Panc1 (cell line): ENCODE measurements at regions not wholly inside any gene's neighbourhood (a gene's known extent, or its start where the extent isn't known, plus 50 kb on each side); places are given as distances from the start of the nearest gene placed in this dataset.
A peak's percentile ranks its signal among the peaks of the same experiment; 100 is the strongest.

Source experiments
- ATAC-seq: fragments of 200-7000 bp; cut with Tn5 transposase; 2 replicates; pipeline ENCODE4 v1.9.1; 2020; ENCODE audit warnings: mild to moderate bottlenecking, moderate library complexity
- BruUV-seq: library from RNA; stranded (reverse); fragments of 400-500 nt; replicated peaks from 2 replicates; lab custom pipeline; 2021; lab: Mats Ljungman, UMichigan
- CTCF ChIA-PET: fragments of 300-600 bp; sonication (Branson Sonifier 250); formaldehyde crosslinking; loops from one replicate; lab custom pipeline; 2022; ENCODE audit warnings: antibody characterized with exemption; lab: Charles Lee
- POLR2A ChIA-PET: fragments of 300-600 bp; sonication (Branson Sonifier 250); formaldehyde crosslinking; loops from one replicate; lab custom pipeline; 2022; ENCODE audit warnings: antibody characterized with exemption; lab: Charles Lee
- DNase-seq: peaks from one replicate; pipeline ENCODE4 v3.0.0-alpha.2; 2010; ENCODE audit warnings: low read depth, low spot score
- H3K27ac ChIP-seq: 2 replicates; pipeline ENCODE4 v1.5.1; 2011; ENCODE audit warnings: mild to moderate bottlenecking, low read length, inconsistent platforms
- H3K27me3 ChIP-seq: fragments of 200-500 bp; sonication (Bioruptor generic); 2 replicates; pipeline ENCODE4 v1.6.0; 2014; ENCODE audit warnings: low read length, inconsistent platforms; ENCODE audit not compliant: control insufficient read depth, insufficient read depth
- H3K36me3 ChIP-seq: fragments of 200-500 bp; sonication (Bioruptor generic); 2 replicates; pipeline ENCODE4 v1.5.1; 2014; ENCODE audit warnings: inconsistent platforms, mild to moderate bottlenecking, low read length, moderate library complexity; ENCODE audit not compliant: control insufficient read depth, insufficient read depth
- H3K4me1 ChIP-seq: 2 replicates; pipeline ENCODE4 v1.5.1; 2011; ENCODE audit warnings: inconsistent platforms, mild to moderate bottlenecking, low read length, moderate library complexity; ENCODE audit not compliant: control insufficient read depth, insufficient read depth
- H3K4me3 ChIP-seq, 2 experiments: 2 replicates each; pipeline ENCODE4 v1.5.1; 2011 to 2012; ENCODE audit warnings: low read depth in 2 of 2, low read length in 2 of 2, mild to moderate bottlenecking in 2 of 2, inconsistent platforms in 1 of 2, moderate library complexity in 1 of 2
- H3K9me3 ChIP-seq: fragments of 200-500 bp; sonication (Bioruptor generic); 2 replicates; pipeline ENCODE4 v1.5.1; 2014; ENCODE audit warnings: low read depth, mild to moderate bottlenecking, inconsistent platforms, low read length, moderate library complexity; ENCODE audit not compliant: control insufficient read depth, insufficient read depth
- POLR2AphosphoS5 ChIP-seq: IDR thresholded peaks from 2 replicates; pipeline ENCODE4 v1.6.1; 2012; ENCODE audit warnings: mild to moderate bottlenecking, low read depth, low read length, moderate library complexity
- REST ChIP-seq, 2 experiments: IDR thresholded peaks; 2 replicates each; pipeline ENCODE4 v1.6.1; 2011 to 2012; ENCODE audit warnings: low read depth in 2 of 2, control low read depth in 1 of 2, low read length in 1 of 2, mild to moderate bottlenecking in 1 of 2, moderate library complexity in 1 of 2; ENCODE audit not compliant: insufficient read depth in 1 of 2
- SIN3A ChIP-seq: IDR thresholded peaks from 2 replicates; pipeline ENCODE4 v1.6.1; 2012; ENCODE audit warnings: low read depth, mild to moderate bottlenecking, low read length, moderate library complexity, borderline replicate concordance; ENCODE audit not compliant: insufficient read depth
- TCF7L2 ChIP-seq: IDR thresholded peaks from 2 replicates; pipeline ENCODE4 v1.6.1; 2011; ENCODE audit warnings: mild to moderate bottlenecking, low read depth, low read length, inconsistent platforms
- in situ Hi-C: cut with HindIII; loops from 2 replicates; pipeline ENCODE4 v1.10.0; 2016; ENCODE audit warnings: low sequenced_read_pairs, low pct_unique_long_range_greater_than_20kb
- intact Hi-C: fragments of 100-400 bp; cut with micrococcal nuclease; formaldehyde crosslinking; loops from one replicate; pipeline ENCODE4 v1.10.0; 2022; ENCODE audit not compliant: unreplicated experiment
- TF ChIP-seq, protein P1 (sequence below): fragments of 450-650 bp; IDR thresholded peaks from 2 replicates; pipeline ENCODE4 v1.5.1; 2017; ENCODE audit warnings: mild to moderate bottlenecking

GRCh38 chr1:112805155-112805853 lies 90.2 kb upstream of the PPM1J start:
- Histone ChIP-seq H3K36me3 (no peaks in the 10 kb centered on the region), H3K9me3 (no peaks in the 10 kb centered on the region), H3K27me3 (no peaks in the 10 kb centered on the region), H3K4me1 (no peaks in the 10 kb centered on the region), H3K4me3 (no peak overlapping the region), H3K27ac (no peak overlapping the region)
- BruUV-seq = no TSS peak
- TF ChIP-seq TCF7L2 (no peak), REST (IDR thresholded peaks at IDR 0.05; ENCODE audit: insufficient read depth in 1 of 2, low read depth in 2 of 2, low read length in 1 of 2) (no peak), SIN3A (no peak), POLR2AphosphoS5 (no peak)
- TF ChIP-seq, protein P1, sequence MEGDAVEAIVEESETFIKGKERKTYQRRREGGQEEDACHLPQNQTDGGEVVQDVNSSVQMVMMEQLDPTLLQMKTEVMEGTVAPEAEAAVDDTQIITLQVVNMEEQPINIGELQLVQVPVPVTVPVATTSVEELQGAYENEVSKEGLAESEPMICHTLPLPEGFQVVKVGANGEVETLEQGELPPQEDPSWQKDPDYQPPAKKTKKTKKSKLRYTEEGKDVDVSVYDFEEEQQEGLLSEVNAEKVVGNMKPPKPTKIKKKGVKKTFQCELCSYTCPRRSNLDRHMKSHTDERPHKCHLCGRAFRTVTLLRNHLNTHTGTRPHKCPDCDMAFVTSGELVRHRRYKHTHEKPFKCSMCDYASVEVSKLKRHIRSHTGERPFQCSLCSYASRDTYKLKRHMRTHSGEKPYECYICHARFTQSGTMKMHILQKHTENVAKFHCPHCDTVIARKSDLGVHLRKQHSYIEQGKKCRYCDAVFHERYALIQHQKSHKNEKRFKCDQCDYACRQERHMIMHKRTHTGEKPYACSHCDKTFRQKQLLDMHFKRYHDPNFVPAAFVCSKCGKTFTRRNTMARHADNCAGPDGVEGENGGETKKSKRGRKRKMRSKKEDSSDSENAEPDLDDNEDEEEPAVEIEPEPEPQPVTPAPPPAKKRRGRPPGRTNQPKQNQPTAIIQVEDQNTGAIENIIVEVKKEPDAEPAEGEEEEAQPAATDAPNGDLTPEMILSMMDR = no peak
- ATAC-seq (no peak), DNase-seq (no peak)
- intact Hi-C loops (loop anchor here (10.0 kb wide), 1 partner anchor 239 kb away; no protein-coding TSS in a partner anchor), in situ Hi-C loops (no loop called here)
- ChIA-PET CTCF (interaction anchor here (0.6 to 3.3 kb wide), 3 partner anchors 18 to 89 kb away, joined by 7 to 39 read pairs (median 8); partner anchors contain the start of gene PPM1J), POLR2A (no interaction called here)

DNA sequence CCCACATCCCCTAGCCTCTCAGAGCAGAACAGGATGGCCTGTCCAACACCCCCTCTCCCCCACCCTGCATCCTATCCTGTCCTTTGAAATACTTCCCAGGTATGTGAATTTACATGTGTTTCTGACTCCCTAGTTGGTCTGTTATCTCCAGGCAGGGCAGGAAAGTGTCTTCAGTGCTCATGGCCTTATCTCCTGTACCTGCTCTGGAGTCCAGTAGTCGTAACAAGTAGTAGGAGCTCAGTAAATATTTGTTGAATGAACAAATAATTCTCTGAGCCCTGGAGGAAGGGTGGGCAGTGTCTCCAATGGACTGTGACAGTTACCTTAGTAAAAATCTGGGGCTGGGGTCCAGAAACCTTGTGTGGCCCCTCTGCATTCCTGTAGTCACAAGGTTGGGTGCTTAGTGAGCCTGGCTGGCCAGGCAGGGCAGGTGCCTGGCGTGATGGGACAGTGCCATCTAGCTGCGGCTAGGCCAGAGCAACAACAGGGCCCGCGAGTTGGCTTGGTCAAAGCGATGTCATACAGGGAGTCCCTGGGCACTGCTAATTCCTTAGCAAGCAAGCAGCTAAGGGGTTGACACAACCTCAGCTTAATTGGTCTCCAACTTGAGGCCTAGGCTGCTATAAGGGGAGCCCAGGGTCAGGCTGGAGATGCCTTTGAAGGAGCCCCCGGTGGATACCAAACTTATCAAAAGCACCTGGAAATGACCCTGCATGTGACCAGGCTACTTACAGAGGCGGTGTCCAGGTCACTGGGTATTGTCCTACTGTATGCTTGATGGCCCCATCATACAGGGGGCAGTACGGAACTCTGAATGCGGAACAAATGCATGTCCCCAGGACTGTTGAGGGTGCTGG lies 89.0 kb upstream of the PPM1J start:
- Histone ChIP-seq H3K4me3 (no peak overlapping the region), H3K27me3 (no peaks in the 10 kb centered on the region), H3K9me3 (no peaks in the 10 kb centered on the region), H3K4me1 (no peaks in the 10 kb centered on the region), H3K36me3 (no peaks in the 10 kb centered on the region), H3K27ac (no peak overlapping the region)
- in situ Hi-C loops (no loop called here), intact Hi-C loops (loop anchor here (1.0 to 10.0 kb wide), 2 partner anchors 88 to 241 kb away; no protein-coding TSS in a partner anchor)
- BruUV-seq = no TSS peak
- DNase-seq (peak; percentile 43), ATAC-seq (peak; percentile 99)
- POLR2A ChIA-PET = no interaction called here
- CTCF ChIA-PET = interaction anchor here (0.6 to 3.3 kb wide), 4 partner anchors 85 to 234 kb away, joined by 3 to 39 read pairs (median 6); partner anchors contain the start of gene PPM1J
- no peak for TF ChIP-seq REST (IDR thresholded peaks at IDR 0.05; ENCODE audit: insufficient read depth in 1 of 2, low read depth in 2 of 2, low read length in 1 of 2)
- TF ChIP-seq, protein P1 = peak; percentile 89
- no peak for TF ChIP-seq POLR2AphosphoS5
